ENCODE measurements at regions not wholly inside any gene's neighbourhood (a gene's known extent, or its start where the extent isn't known, plus 50 kb on each side); places are given as distances from the start of the nearest gene placed in this dataset.

GRCh38 chr2:133824869-133825268, 256.6 kb upstream of the NCKAP5 start:
- Histone ChIP-seq H3K23ac (ENCODE audit: low read depth, low read length) (no peak overlapping the region), H3K27me3 (ENCODE audit: control insufficient read depth, insufficient read depth, low read length) (no peaks in the 10 kb centered on the region), H4K8ac (ENCODE audit: low read depth in 2 of 2, low read length in 2 of 2) (peak overlapping the region in 1 of 2 experiments; percentile 2; a peak in 1 of 4 replicates), H2BK15ac (ENCODE audit: low read depth, low read length) (peak overlapping the region; percentile 92; the same call in 1 of the 3 replicates), H2AK5ac (ENCODE audit: low read depth, low read length) (0 out of 2 replicates have a peak overlapping the region, but pooled peaks have one; percentile 15), H3K4me3 (ENCODE audit: insufficient read depth, low read depth, low read length) (no peak overlapping the region), H3K27ac (ENCODE audit: insufficient read depth, low read length) (no peak overlapping the region), H3K4ac (ENCODE audit: low read depth, low read length) (peak overlapping the region; percentile 11; the same call in 1 of the 2 replicates), H3K9me3 (ENCODE audit: control insufficient read depth, insufficient read depth, low read length) (no peaks in the 10 kb centered on the region), H3K18ac (ENCODE audit: low read depth, low read length) (no peak overlapping the region), H2BK120ac (ENCODE audit: low read depth, low read length) (peak overlapping the region; percentile 79), H2AK9ac (replicated peaks; ENCODE audit: low read depth, low read length, poor library complexity) (no peak overlapping the region), H4K91ac (ENCODE audit: insufficient read depth, low read depth, low read length) (0 out of 2 replicates have a peak overlapping the region, but pooled peaks have one; percentile 15), H3K36me3 (ENCODE audit: control insufficient read depth, insufficient read depth, low read length) (no peaks in the 10 kb centered on the region), H3K14ac (replicated peaks; ENCODE audit: low read depth, low read length) (no peak overlapping the region), H3K56ac (ENCODE audit: extremely low read depth, insufficient read depth, low read length) (no peak overlapping the region), H3K4me2 (ENCODE audit: low read depth, low read length) (no peak overlapping the region), H3K4me1 (ENCODE audit: control insufficient read depth, insufficient read depth, low read length) (peaks cover 13% of the 10 kb centered on the region), H2BK20ac (ENCODE audit: low read depth, low read length) (peak overlapping the region; percentile 75; the same call in 1 of the 2 replicates), H3K9me1 (ENCODE audit: insufficient read depth, low read length) (peaks cover 14% of the 10 kb centered on the region; the same call in 1 of the 2 replicates), H3K9ac (ENCODE audit: low read depth, low read length) (no peak overlapping the region), H3K79me1 (ENCODE audit: low read depth in 1 of 2, low read length in 2 of 2) (peaks cover 0 to 16% of the 10 kb centered on the region in 2 experiments; a peak in 2 of 4 replicates), H2AFZ (replicated peaks; ENCODE audit: low read length, poor library complexity) (no peak overlapping the region), H2BK5ac (ENCODE audit: low read depth, low read length, poor library complexity, severe bottlenecking) (no peak overlapping the region), H4K5ac (ENCODE audit: low read depth, low read length) (no peak overlapping the region), H4K20me1 (ENCODE audit: insufficient read depth, low read length) (no peaks in the 10 kb centered on the region)
- ChIA-PET CTCF (interaction anchor here (0.6 kb wide), 1 partner anchor 1106 kb away, joined by 7 read pairs; no protein-coding TSS in a partner anchor), POLR2A (ENCODE audit: unreplicated experiment) (no interaction called here)
- in situ Hi-C loops (cut with MboI; ENCODE audit: low sequenced_read_pairs), result loop anchor here (25.0 kb wide), 1 partner anchor 1163 kb away; the partner anchor contains the start of gene LYPD1
- dilution Hi-C loops (cut with HindIII; ENCODE audit: low sequenced_read_pairs, unreplicated experiment), result no loop called here
- DNase-seq (no peak), ATAC-seq (ENCODE audit: low read depth) (no peak)
- WGBS, 2 experiments (ENCODE audit: extremely low coverage in 2 of 2, insufficient read length in 1 of 2), result no CpG with 5 or more reads among the region's 1 CpG
- intact Hi-C loops (cut with micrococcal nuclease), result no loop called here
- no peak for TF ChIP-seq FOS (IDR thresholded peaks at IDR 0.05; ENCODE audit: low read depth, low read length)
- no peak for TF ChIP-seq BHLHE40 (IDR thresholded peaks at IDR 0.05; ENCODE audit: low read depth, low read length)
- no peak for TF ChIP-seq CTCF (conservative IDR thresholded peaks at IDR 0.05; ENCODE audit: low read depth, low read length)
- no peak for TF ChIP-seq RFX5 (IDR thresholded peaks at IDR 0.05; ENCODE audit: low read depth, low read length)
- no peak for TF ChIP-seq MAZ (IDR thresholded peaks at IDR 0.05; ENCODE audit: borderline replicate concordance, low read depth, low read length)
- no peak for TF ChIP-seq MAFK (IDR thresholded peaks at IDR 0.05; ENCODE audit: low read depth, low read length)
- no peak for TF ChIP-seq POLR2A (IDR thresholded peaks at IDR 0.05; ENCODE audit: low read depth, low read length)
- no peak for TF ChIP-seq RCOR1 (IDR thresholded peaks at IDR 0.05; ENCODE audit: insufficient replicate concordance, low read length)
- no peak for TF ChIP-seq CHD1 (IDR thresholded peaks at IDR 0.05; ENCODE audit: low read depth, low read length)
- TF ChIP-seq, protein P1, sequence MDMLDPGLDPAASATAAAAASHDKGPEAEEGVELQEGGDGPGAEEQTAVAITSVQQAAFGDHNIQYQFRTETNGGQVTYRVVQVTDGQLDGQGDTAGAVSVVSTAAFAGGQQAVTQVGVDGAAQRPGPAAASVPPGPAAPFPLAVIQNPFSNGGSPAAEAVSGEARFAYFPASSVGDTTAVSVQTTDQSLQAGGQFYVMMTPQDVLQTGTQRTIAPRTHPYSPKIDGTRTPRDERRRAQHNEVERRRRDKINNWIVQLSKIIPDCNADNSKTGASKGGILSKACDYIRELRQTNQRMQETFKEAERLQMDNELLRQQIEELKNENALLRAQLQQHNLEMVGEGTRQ (IDR thresholded peaks at IDR 0.05; ENCODE audit: low read depth, low read length), result no peak
- TF ChIP-seq, protein P2, sequence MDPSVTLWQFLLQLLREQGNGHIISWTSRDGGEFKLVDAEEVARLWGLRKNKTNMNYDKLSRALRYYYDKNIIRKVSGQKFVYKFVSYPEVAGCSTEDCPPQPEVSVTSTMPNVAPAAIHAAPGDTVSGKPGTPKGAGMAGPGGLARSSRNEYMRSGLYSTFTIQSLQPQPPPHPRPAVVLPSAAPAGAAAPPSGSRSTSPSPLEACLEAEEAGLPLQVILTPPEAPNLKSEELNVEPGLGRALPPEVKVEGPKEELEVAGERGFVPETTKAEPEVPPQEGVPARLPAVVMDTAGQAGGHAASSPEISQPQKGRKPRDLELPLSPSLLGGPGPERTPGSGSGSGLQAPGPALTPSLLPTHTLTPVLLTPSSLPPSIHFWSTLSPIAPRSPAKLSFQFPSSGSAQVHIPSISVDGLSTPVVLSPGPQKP (IDR thresholded peaks at IDR 0.05; ENCODE audit: borderline replicate concordance, low read depth, low read length), result no peak
- no peak for TF ChIP-seq MXI1 (IDR thresholded peaks at IDR 0.05; ENCODE audit: borderline replicate concordance, low read depth, low read length)
- BruUV-seq (replicated peaks), result no TSS peak
